ENCODE measurements at regions not wholly inside any gene's neighbourhood (a gene's known extent, or its start where the extent isn't known, plus 50 kb on each side); places are given as distances from the start of the nearest gene placed in this dataset.

DNA sequence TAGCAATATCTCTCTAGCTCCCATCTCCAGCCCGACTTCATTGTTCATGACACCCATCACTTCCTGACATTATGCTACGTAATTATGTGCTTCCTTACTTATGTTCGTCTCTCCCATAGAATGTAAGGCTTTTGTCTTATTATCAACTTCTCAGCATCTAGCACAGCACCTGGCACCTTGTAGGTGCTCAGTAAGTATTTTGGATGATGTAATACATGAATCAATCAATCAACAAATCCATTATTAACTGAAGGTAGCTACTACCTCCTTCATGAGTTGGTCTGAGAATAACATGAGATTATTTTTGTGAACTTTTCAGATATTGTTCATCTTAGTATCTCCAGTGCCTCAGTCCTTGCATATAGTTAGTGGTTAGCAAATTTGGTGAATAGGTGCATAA is 109.3 kb downstream of the EN1 start:
- no peak for DNase-seq

GRCh38 chr2:118737684-118738083 is 109.8 kb downstream of the EN1 start:
- DNase-seq, result no peak

DNA sequence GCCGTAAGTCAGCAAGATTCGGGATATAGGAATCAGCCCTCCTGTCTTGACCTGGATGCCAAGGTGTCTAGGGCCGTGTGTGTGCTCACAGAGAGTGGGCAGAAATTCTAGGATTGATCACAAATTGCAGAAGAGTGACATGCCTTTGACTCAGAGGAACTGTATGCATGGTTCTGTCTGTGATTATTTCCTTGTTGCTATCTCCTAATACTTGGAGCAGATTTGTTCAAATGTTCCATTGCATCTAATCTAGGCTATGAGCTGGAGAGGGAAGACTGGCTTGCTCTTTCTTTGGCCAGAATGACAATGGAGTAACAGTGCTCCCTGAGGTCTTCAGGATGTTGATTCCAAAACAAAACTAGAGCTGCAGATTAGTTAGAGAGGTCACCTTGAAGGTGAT is 115.0 kb downstream of the EN1 start:
- DNase-seq, result no peak

- DNase-seq, result no peak
These were observed 116.0 kb downstream of the EN1 start for GRCh38 chr2:118731413-118731812.

GRCh38 chr2:118730405-118730804 is 117.0 kb downstream of the EN1 start:
- no peak for DNase-seq

DNA sequence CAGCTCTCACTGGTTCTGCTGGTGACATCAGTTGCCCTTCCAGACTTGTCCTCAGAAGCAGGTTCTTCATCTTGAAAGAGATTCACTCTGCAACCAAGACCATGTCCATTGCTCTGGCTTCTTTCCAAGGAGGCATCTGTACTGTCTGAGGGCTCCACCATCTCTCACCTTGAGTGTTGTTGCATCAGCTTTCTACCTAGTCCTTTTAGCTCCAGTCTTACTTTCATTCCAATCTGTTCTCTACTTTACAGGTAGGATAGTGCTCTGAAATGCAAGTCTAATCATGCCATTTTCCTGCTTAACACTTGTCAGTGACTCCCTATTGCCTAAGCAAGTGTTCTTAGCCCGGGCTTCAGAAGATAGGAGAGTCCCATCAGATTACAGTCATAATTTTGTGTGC is 117.7 kb downstream of the EN1 start:
- DNase-seq, result no peak

DNA sequence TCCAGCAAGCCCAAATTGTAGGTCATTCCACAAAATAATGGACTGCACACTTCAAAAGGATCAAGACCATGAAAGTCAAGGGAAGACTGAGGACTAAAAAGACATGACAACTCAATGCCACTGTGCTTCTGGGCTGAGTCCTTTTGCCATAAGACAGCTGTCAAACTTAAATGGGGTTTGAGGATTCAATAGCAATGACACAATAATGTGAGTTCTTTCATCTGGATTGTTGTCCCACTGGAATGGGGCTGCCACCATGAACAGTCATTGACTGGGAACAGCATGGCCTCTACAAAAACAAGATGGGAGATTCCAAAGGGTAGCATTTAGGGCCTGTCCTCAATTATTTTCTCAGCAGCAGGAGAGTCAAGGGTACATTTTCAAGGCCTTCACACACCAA is 118.5 kb downstream of the EN1 start:
- DNase-seq, result no peak

DNA sequence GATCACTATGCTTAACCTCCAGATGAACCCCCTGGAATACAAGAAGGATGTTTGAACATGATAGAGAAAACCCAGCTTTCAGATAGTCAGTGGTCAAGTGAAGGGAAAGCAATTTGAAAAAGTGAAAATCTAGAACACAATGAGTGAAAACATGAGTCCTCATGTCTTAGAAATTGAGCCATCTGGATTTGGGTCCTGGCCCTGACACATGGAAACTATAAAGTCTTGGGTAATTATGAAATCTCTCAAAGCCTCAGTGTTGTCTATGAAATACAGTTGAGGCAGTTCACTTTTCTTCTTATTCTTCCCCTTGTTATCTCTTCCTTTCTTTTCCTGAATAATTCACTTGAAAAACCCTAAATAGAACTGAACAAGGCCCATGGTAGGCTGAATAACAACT is 120.6 kb downstream of the EN1 start:
- no peak for DNase-seq

GRCh38 chr2:118723394-118723793 is 124.1 kb downstream of the EN1 start:
- no peak for DNase-seq

DNA sequence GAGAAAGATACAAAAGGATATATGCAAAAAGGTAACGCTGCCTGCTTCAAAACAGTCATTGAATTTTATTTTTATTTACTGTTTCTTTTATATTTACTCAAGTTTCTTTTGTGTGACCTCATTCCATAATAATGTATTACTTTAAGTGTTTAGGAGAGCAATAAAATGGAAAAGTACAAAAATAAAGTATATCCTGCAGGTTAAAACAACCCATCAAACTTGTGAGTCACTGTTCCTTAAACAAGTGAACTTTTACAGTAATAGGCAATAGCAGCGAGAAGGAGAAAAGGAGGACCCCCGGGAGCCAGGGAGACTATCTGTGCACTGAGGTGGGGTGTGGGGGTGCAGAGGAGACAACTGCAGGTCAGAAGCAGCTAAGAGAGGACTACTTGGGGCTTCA is 124.5 kb downstream of the EN1 start:
- no peak for DNase-seq

- no peak for DNase-seq
These were observed 125.5 kb downstream of the EN1 start for GRCh38 chr2:118721817-118722551.

- no peak for DNase-seq
These were observed 126.6 kb downstream of the EN1 start for GRCh38 chr2:118720866-118721265.

DNA sequence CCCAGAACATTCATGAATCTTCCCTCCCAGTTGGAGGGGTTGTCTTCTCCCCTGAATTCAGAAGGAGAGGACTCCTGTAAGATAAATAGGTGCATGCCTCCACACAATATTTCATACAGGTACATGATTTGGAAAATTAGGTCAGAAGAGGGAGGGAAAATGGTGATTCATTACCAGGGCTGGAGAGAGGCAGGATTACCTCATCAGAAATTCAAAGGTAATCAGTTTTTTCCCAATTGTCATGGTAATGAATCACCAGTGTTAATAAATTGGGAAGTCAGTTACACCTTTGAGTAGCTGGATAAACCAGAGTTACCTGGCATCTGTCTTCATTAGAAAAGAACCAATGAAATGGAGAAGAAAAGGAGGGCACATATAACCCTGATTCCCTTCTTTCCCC is 128.5 kb downstream of the EN1 start:
- DNase-seq, result no peak

- DNase-seq, result no peak
These were observed 131.3 kb downstream of the EN1 start for GRCh38 chr2:118716102-118716501.

DNA sequence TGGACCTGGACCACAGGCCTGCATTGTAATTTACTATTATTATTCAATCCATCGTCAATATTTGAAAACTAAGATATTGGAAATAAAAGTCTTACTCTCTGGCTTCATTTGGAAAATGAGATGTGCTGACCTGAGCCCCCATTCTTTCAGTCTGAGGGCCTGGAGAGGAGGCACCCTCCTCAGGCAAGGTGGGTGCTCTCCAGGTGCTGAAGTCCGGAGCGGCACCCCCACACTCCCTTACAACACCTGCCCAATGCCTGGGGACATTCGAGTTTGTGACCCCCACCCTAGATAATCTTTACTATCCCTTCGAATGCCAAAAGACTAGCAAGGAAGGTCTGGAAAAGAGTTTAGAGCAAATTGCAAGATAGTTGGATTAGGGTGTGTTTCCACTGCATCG is 133.3 kb downstream of the EN1 start:
- no peak for DNase-seq

- no peak for DNase-seq
These were observed 135.8 kb downstream of the EN1 start for GRCh38 chr2:118711603-118712002.

DNA sequence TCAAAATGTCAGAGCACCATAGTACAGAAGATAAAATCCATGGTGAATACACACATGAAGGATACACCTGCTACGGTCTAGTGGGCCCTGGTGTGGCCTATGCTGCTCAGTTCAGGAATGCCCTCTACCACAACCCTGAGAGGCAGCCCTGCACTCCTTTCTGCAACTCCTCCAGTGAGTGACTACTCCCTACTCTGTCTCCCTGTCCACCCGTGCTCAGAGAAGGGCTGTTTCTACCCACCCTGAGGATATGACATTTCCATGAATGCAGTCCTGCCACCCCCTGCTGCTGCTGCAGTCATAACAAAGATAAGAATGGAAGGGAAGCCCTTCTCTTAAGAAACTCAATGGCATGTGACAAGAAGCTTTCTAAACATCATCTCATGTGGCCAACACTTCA is 137.0 kb downstream of the EN1 start:
- DNase-seq, result no peak

- no peak for DNase-seq
These were observed 137.7 kb downstream of the EN1 start for GRCh38 chr2:118709786-118710185.

DNA sequence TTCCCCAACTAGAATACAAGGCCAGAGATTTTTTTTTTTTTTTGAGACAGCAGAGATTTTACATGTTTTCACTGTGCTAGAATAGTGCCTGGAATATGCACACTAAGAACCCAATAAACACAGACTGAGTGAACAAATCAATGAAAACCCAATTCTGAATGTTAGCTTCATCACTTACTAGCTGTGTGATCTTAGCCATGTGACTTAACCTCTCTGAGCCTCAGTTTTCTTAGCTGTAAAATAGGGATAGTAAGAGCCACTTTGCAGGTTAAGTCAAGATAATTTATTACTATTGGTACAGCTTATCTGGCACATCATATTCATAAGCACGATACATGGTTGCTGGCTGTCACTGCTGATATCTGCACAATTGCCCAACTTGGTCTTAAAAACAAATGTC is 140.6 kb downstream of the EN1 start:
- DNase-seq, result no peak

DNA sequence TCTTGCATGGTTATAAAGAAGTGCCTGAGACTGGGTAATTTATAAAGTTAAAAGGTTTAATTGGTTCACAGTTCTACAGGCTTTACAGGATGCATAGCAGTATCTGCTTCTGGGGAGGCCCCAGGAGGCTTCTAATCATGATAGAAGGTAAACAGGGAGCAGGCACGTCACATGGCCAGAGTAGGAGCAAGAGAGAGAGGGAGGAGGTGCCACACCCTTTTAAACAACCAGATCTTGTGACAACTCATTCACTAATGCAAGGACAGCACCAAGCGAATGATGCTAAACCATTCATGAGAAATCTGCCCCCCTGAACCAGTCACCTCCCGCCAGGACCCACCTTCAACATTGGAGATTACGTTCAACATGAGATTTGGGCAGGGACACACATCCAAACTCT is 141.1 kb downstream of the EN1 start:
- DNase-seq, result no peak

- DNase-seq, result no peak
These were observed 142.4 kb downstream of the EN1 start for GRCh38 chr2:118705032-118705431.

DNA sequence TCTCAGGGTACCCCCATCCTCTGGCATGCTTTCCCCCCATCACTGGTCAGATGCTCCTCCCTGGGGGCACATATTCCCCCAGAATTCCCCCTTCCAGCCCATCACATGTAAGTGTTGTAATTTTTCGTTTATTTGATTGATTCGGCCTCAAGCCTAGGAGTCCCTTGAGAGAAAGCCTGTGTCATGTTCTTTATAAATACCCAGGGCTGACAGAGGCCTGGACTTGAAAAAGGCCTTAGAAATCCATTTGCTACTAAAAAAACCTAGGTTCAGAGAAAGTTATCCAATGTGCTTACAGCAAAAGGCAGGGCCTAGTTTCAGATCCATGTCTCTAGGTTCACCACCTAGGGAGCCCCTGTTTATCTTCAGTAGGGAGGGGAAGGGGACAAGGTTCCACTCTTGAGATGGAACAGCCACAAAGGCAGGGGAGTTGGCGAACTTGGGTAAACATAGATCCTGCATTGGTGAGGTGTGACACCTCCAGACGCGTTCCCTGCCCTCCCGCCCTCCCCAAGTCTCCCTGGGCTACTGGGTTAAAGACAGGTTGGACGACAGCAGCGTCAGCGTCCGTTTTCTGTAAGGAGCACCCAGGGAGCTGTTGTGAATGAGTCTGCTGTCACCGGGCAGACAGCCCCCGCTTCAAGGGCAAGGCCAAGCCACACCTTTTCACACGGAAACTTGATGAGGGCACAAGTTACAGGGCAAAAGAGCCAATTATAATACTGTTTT is 147.8 kb downstream of the EN1 start:
- no peak for DNase-seq

DNA sequence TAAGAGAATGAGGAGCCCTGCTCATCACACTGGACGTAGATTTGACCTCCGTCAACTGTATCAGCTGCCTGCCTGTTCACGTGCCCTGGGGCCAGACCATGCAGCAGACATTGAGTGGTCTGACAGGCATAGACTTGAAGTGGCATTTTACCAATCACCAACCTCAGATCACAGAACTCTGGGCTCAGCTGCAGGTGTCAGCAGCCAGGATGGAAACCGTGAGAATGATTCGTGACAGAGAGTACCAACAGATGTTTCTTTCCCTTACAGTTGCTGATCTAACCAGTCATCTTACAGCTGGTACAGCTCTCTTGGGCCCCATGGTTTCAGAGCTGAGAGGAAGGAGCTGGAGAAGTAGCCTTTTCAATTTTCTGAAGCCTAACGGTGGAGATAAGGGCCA is 148.9 kb downstream of the EN1 start:
- DNase-seq, result no peak

GRCh38 chr2:118697781-118698180 is 149.7 kb downstream of the EN1 start:
- DNase-seq, result no peak
